HCT116 (cell line): ENCODE measurements at regions not wholly inside any gene's neighbourhood (a gene's known extent, or its start where the extent isn't known, plus 50 kb on each side); places are given as distances from the start of the nearest gene placed in this dataset.

Experiments
- ATAC-seq: fragments of 200-7000 bp; cut with Tn5 transposase; 2 replicates; pipeline ENCODE4 v1.9.1; 2020; ENCODE audit warnings: mild to moderate bottlenecking, moderate library complexity
- BruUV-seq: library from RNA; stranded (reverse); fragments of 400-500 nt; replicated peaks from 2 replicates; lab custom pipeline; 2021; lab: Mats Ljungman, UMichigan
- CTCF ChIA-PET: fragments of 300-600 bp; sonication (Branson Sonifier 250); formaldehyde crosslinking; loops from one replicate; lab custom pipeline; 2021; ENCODE audit warnings: antibody characterized with exemption; lab: Charles Lee
- POLR2A ChIA-PET: fragments of 300-600, 350-600 bp; sonication (Branson Sonifier 250); formaldehyde crosslinking; loops from one replicate; lab custom pipeline; 2021; ENCODE audit warnings: antibody characterized with exemption; lab: Charles Lee
- RAD21 ChIA-PET, 2 experiments: fragments of 300-600 bp; sonication (Branson Sonifier 250); formaldehyde crosslinking; loops; one replicate each; lab custom pipeline; 2023; ENCODE audit warnings: low total read pairs in 2 of 2; ENCODE audit not compliant: uncharacterized antibody in 2 of 2, unreplicated experiment in 2 of 2, low non-redundant PET in 1 of 2; lab: Charles Lee
- DNase-seq: peaks from one replicate; pipeline ENCODE4 v3.0.0-alpha.2; 2010; ENCODE audit warnings: low read depth, low spot score
- H2AFZ ChIP-seq: fragments of 200-600 bp; shearing (Covaris generic), sonication (generic); 2 replicates; pipeline ENCODE4 v1.6.1; 2017; ENCODE audit warnings: low read depth, mixed run types, mixed read lengths, antibody characterized with exemption, low read length; ENCODE audit not compliant: poor library complexity, severe bottlenecking
- H3K27ac ChIP-seq: 2 replicates; pipeline ENCODE4 v1.5.1; 2012; ENCODE audit warnings: low read depth, low read length
- H3K27me3 ChIP-seq: fragments of 200-600 bp; sonication (generic); 2 replicates; pipeline ENCODE4 v1.6.1; 2016; ENCODE audit warnings: mixed run types, low read length, mixed read lengths; ENCODE audit not compliant: insufficient read depth
- H3K36me3 ChIP-seq, 2 experiments: fragments of 200-500 bp in 1 of 2; fragments of 200-600 bp in 1 of 2; sonication (Bioruptor generic) in 1 of 2; sonication (generic) in 1 of 2; 2 replicates each; pipeline versions ENCODE4 v1.5.1 to v1.6.1; 2014 to 2016; ENCODE audit warnings: low read length in 2 of 2, inconsistent platforms in 1 of 2, mixed read lengths in 1 of 2, mixed run types in 1 of 2; ENCODE audit not compliant: insufficient read depth in 2 of 2, control insufficient read depth in 1 of 2
- H3K4me1 ChIP-seq, 2 experiments: fragments of 200-600 bp in 1 of 2; sonication (generic) in 1 of 2; 2 replicates each; pipeline versions ENCODE4 v1.5.1 to v1.6.1; 2012 to 2017; ENCODE audit warnings: low read length in 2 of 2, inconsistent platforms in 1 of 2, mild to moderate bottlenecking in 1 of 2, mixed read lengths in 1 of 2, mixed run types in 1 of 2, moderate library complexity in 1 of 2; ENCODE audit not compliant: insufficient read depth in 2 of 2, control insufficient read depth in 1 of 2
- H3K4me2 ChIP-seq: fragments of 200-600 bp; sonication (generic); 2 replicates; pipeline ENCODE4 v1.6.1; 2017; ENCODE audit warnings: mixed run types, low read length, mixed read lengths
- H3K4me3 ChIP-seq, 2 experiments: fragments of 200-600 bp in 1 of 2; sonication (generic) in 1 of 2; replicated peaks in 1 of 2; 2 replicates each; pipeline ENCODE4 v1.5.1; 2011 to 2016; ENCODE audit warnings: low read length in 2 of 2, control low read depth in 1 of 2, low read depth in 1 of 2, mild to moderate bottlenecking in 1 of 2, mixed read lengths in 1 of 2, mixed run types in 1 of 2
- H3K79me2 ChIP-seq: fragments of 200-600 bp; sonication (generic); 2 replicates; pipeline ENCODE4 v1.6.1; 2017; ENCODE audit warnings: mild to moderate bottlenecking, mixed run types, low read length, moderate library complexity, mixed read lengths; ENCODE audit not compliant: insufficient read depth
- H3K9ac ChIP-seq: fragments of 200-600 bp; sonication (generic); 2 replicates; pipeline ENCODE4 v1.6.1; 2016; ENCODE audit warnings: low read length, mixed read lengths
- H3K9me2 ChIP-seq: fragments of 200-600 bp; sonication (generic), shearing (Covaris generic); 2 replicates; pipeline ENCODE4 v1.6.1; 2017; ENCODE audit warnings: mixed run types, mild to moderate bottlenecking, moderate library complexity; ENCODE audit not compliant: insufficient read depth
- H3K9me3 ChIP-seq, 2 experiments: fragments of 200-500 bp in 1 of 2; fragments of 200-600 bp in 1 of 2; sonication (Bioruptor generic) in 1 of 2; sonication (generic) in 1 of 2; 2 replicates each; pipeline ENCODE4 v1.6.1; 2014 to 2017; ENCODE audit warnings: low read length in 2 of 2, mixed read lengths in 2 of 2, inconsistent platforms in 1 of 2, low read depth in 1 of 2, mild to moderate bottlenecking in 1 of 2, mixed run types in 1 of 2, moderate library complexity in 1 of 2; ENCODE audit not compliant: control insufficient read depth in 1 of 2, insufficient read depth in 1 of 2
- H4K20me1 ChIP-seq: fragments of 200-600 bp; sonication (generic), shearing (Covaris generic); 2 replicates; pipeline ENCODE4 v1.6.1; 2017; ENCODE audit warnings: mixed run types, mild to moderate bottlenecking, moderate library complexity; ENCODE audit not compliant: insufficient read depth
- ATF3 ChIP-seq: IDR thresholded peaks from 2 replicates; pipeline ENCODE4 v1.6.1; 2012
- CTCF ChIP-seq, 3 experiments: fragments of 200-600 bp in 1 of 3; sonication (generic) in 1 of 3; IDR thresholded peaks in 2 of 3; conservative IDR thresholded peaks in 1 of 3; 2 replicates each; pipeline ENCODE4 v1.5.1; 2012 to 2017; ENCODE audit warnings: low read depth in 2 of 3, low read length in 2 of 3, antibody characterized with exemption in 1 of 3, borderline replicate concordance in 1 of 3, control low read depth in 1 of 3, mild to moderate bottlenecking in 1 of 3, mixed read lengths in 1 of 3, mixed run types in 1 of 3, moderate library complexity in 1 of 3; ENCODE audit not compliant: insufficient read depth in 1 of 3
- EGR1 ChIP-seq: IDR thresholded peaks from 2 replicates; pipeline ENCODE4 v1.6.1; 2012; ENCODE audit warnings: low read depth
- MAX ChIP-seq: IDR thresholded peaks from 2 replicates; pipeline ENCODE4 v1.6.1; 2012
- POLR2AphosphoS5 ChIP-seq: IDR thresholded peaks from 2 replicates; pipeline ENCODE4 v1.6.1; 2011; ENCODE audit warnings: mild to moderate bottlenecking, low read depth, low read length, moderate library complexity
- REST ChIP-seq: IDR thresholded peaks from 2 replicates; pipeline ENCODE4 v1.6.1; 2012; ENCODE audit warnings: low read depth
- SP1 ChIP-seq: IDR thresholded peaks from 2 replicates; pipeline ENCODE4 v1.6.1; 2012; ENCODE audit warnings: low read depth
- TCF7L2 ChIP-seq: IDR thresholded peaks from 2 replicates; pipeline ENCODE4 v1.7.0; 2011; ENCODE audit warnings: borderline replicate concordance, inconsistent platforms; ENCODE audit not compliant: insufficient read depth, insufficient read length; ENCODE audit errors: extremely low read depth
- YY1 ChIP-seq: IDR thresholded peaks from 2 replicates; pipeline ENCODE4 v1.6.1; 2011; ENCODE audit warnings: low read length, low read depth, moderate library complexity, mild to moderate bottlenecking; ENCODE audit not compliant: insufficient replicate concordance; ENCODE audit errors: extremely low read depth
- ZFX ChIP-seq: fragments of 450-650 bp; IDR thresholded peaks from 2 replicates; pipeline ENCODE4 v1.6.1; 2017
- intact Hi-C: fragments of 100-400 bp; cut with micrococcal nuclease; formaldehyde crosslinking; loops from 2 replicates; pipeline ENCODE4 v1.10.0; 2022

- no peak for TF ChIP-seq CTCF (IDR thresholded peaks at IDR 0.05 in 2 of 3, conservative IDR thresholded peaks at IDR 0.05 in 1 of 3; ENCODE audit: borderline replicate concordance in 1 of 3, insufficient read depth in 1 of 3, low read depth in 2 of 3, low read length in 2 of 3)
- TF ChIP-seq YY1, result peak; percentile 49
Observed at GRCh38 chr9:94166236-94166975, 82.1 kb downstream of the PTPDC1 start (continued).

- H3K79me2 ChIP-seq, result peaks cover 52% of the 10 kb centered on the region
- peak overlapping the region; percentile 80 for H3K4me2 ChIP-seq
- no peaks in the 10 kb centered on the region for H3K9me3 ChIP-seq
- intact Hi-C loops, result loop anchor here (1.0 to 5.0 kb wide), 3 partner anchors 70 to 102 kb away; no protein-coding TSS in a partner anchor
- no TSS peak for BruUV-seq
- H3K4me1 ChIP-seq, result peaks cover 8 to 24% of the 10 kb centered on the region in 2 experiments
- H2AFZ ChIP-seq, result no peak overlapping the region
- no peaks in the 10 kb centered on the region for H3K9me2 ChIP-seq
- peak overlapping the region; percentile 74 to 79 for H3K4me3 ChIP-seq
- peaks cover 39% of the 10 kb centered on the region for H4K20me1 ChIP-seq
- peak overlapping the region; percentile 78 for H3K27ac ChIP-seq
- H3K9ac ChIP-seq, result peak overlapping the region; percentile 87
- ATAC-seq (peak; percentile 9), DNase-seq (no peak)
- ChIA-PET CTCF (no interaction called here), RAD21 (no interaction called here)
- H3K27me3 ChIP-seq, result no peaks in the 10 kb centered on the region
- H3K36me3 ChIP-seq, result peaks cover 2 to 7% of the 10 kb centered on the region in 2 experiments; a peak in 2 of 4 replicates
- TF ChIP-seq TCF7L2 (no peak), EGR1 (no peak; the same call in 1 of the 2 replicates), MAX (no peak), REST (no peak), POLR2AphosphoS5 (peak; percentile 12; the same call in 1 of the 2 replicates), ATF3 (no peak), ZFX (no peak), SP1 (no peak)
- TF ChIP-seq, all 23 proteins: peak for 1
- POLR2A ChIA-PET, result interaction anchor here (0.6 to 1.1 kb wide), 2 partner anchors 84 to 334 kb away, joined by 3 to 4 read pairs; no protein-coding TSS in a partner anchor
Observed at GRCh38 chr9:94166976-94167346, 82.7 kb downstream of the PTPDC1 start.
